GM19025 (cell line): ENCODE measurements at regions not wholly inside any gene's neighbourhood (a gene's known extent, or its start where the extent isn't known, plus 50 kb on each side); places are given as distances from the start of the nearest gene placed in this dataset.
"Not testable (repeated sequence)": the region's sequence is repeated elsewhere in the genome, so short reads cannot be mapped to it uniquely, and the experiment has no call there.

Source experiments
- ATAC-seq: cut with Tn5 transposase; IDR thresholded peaks from one replicate; pipeline ENCODE4 v1.9.1; 2021; ENCODE audit warnings: mild to moderate bottlenecking, low read depth, moderate library complexity; ENCODE audit not compliant: unreplicated experiment

DNA sequence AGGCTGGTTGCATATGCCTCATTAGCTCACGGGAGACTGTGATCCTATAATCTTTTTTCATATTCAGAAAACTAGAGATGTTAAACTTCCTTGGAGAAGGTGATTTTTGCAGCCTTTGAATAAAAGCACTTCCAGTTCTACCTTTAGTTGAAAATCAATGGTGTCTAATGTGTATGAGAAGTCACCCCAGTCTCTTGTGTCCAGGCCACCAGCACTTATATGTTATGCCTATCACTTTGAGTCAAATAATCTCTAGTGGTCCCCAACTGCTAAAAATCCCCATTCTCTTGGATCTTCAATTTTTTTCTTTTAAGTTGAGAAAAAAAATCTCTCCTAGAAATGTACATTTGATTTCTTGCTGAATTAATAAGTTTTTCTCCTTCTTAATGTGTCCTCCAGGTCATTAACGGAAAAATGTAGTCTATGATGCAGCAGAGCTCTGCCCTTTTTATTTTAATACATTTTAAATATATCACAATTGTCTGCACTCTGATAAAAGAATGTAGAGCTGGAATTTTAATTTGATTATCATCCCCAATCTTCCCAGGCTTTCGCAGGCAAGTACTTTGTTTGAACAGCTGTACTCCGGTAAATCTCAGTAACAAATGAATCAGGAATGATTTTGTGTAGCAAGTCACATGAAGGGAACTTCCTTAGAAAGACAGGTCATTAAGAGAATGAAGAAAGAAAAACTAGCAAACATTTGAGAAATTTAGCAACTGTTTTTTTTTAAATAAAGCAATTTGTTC is 147.0 kb downstream of the SOX4 start:
- no peak for ATAC-seq

DNA sequence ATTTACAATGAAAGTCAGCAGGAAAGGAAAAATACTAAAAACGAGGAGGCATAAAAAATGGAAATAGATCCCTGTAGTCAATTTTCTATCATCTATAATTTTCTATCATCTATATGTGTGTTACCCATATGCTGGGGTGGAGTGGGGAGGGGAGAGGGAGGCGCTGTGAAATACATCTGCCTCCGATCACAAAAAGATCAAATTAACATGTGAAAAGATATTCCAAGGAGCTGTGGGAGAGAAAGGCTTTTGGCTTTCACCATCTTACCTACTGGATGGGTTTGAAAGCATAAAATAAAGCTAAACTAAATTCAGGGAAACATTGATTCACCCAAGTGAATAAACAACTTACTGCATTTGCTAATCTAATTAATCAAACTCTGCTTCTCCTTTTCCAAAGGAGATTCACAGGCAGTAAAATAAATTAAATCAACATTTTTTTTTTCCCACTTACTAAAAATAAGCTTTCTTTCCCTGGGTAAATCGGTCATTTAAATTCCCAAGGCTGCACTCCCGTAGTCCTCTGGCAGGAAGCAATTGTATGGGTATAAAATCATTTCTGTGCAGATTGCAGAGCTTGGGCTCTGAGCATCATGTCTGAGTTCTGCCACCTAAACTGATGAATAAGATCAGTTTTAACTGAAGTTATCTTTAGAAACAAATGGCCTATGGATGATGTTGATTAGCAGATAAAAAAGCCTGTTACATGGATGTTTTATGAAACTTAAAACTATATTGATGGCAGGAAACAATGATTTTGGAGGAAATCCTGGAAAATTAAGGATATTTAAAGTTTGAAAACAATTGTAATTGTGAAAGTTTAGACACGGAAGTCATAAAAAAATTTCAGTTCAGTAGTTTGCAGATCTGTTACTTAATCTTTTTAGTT is 147.9 kb downstream of the SOX4 start:
- ATAC-seq = no peak

DNA sequence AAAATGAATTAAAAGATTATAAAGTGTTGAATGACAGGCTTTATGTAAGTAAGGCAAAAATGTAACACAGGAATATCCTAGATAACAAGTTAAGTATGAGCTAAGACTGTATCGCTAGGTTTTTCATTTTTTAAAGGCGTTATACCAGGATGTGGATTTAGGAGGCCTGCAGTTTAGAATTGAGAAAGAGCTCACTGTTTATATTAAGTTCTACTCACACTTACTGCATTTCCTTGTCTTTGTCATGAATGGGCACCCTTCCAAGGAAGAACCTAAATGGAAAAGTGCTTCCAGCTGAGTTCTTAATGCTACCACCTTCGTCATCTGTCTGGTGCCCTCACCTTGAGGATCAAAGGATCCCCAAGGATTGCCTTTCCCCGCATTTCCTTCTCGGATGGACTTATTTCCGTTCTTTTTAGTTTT is 148.7 kb downstream of the SOX4 start:
- no peak for ATAC-seq

DNA sequence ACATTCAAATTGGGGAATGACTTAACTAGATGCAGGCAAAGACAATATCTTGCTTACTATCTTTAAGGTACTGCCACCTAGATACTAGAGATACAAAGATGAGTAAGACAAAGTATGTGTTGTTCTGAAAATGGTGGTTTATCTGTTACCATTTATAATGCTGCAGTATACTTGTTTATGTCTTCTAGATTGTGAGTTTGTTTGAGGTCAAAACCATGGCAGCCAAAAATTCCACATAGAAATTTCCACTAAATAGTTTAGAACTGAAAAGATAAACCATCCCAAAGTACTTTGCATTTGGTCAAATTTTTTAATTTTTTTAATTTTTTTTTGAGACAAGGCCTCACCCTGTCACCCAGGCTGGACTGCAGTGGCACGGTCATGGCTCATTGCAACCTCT is 150.8 kb downstream of the SOX4 start:
- ATAC-seq = no peak

DNA sequence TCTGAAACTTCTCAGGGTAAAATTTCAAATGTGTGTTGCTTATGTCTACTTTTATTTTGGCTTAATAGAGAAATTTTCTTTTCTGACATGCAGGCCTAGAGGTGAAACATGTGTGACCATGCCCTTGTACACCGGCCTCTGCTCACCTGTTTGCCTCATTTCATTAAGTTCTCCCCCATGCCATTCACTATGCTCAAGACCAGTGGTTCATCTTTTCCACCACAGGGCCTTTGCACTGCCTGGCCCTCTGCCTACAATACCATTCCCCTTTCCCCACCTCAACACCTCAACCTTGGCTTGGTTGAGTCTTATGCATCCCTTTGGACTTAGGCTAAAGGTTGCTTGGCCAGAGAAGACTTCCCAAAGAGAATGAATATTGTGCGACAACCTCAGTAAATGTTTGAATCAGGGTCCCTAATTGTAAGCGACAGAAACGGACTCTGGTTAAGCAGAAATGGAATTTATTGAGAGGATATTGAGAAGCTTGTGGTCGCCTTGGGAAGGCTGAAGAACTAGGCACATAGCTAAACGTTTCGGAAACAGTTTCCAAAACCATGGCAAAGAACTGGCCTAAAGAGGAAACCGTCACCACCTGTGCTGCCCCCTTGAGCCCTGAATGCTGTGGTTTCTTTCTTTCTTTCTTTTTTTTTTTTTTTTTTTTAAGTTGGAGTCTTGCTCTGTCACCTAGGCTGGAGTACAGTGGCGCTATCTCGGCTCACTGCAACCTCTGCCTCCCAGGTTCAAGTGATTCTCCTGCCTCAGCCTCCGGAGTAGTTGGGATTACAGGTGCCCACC is 152.2 kb downstream of the SOX4 start:
- no peak for ATAC-seq

DNA sequence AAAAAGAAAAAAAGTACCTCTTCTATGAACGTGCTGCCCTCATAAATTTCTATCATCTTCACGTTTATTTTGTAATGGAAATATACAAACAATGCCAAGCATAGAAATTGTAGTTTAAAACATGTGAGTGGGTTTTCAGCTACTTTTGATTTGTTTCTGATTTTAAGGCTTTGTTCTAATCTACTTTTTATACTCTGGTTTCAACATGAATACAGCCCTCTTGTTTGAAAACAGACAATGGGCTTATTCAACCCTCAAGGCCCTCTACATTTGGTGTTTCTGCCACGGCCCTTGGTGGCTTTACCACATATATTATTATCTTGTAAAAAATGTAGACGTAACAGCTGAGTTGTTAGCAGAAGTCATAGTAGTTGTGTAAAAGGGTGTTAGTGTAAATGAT is 153.9 kb downstream of the SOX4 start:
- ATAC-seq = no peak

DNA sequence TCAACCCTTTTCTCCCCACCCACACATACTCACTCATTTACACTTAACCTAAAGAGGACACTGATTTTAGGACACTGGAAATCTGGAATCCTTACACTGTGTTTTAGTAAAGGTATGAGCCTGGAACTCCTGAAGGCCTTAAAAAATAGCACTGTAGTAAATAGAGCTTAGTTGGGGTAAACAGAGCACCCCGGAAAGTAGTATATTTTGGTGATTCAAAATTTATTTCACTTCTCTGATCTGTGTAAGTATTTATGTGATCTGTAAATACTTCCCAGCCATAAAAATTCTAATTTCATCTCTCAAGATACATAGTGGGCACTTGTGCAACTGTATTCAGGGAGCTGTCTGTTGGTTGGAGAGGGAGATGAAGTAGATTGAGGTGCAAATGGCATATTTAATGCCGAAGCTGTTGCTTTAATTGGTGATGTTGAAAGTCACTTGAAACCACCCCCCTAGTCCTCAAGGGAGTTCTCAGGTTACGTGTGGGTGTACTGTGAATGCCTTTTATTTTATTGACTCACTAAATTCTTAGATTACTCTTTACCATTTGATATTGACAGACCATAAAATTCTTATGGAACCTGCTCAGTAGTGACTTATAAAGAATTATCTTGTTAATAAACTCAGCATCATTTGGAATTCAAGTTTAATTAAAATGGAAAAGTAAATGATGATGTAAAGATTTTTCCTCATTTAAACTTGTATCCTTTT is 154.9 kb downstream of the SOX4 start:
- ATAC-seq = no peak

DNA sequence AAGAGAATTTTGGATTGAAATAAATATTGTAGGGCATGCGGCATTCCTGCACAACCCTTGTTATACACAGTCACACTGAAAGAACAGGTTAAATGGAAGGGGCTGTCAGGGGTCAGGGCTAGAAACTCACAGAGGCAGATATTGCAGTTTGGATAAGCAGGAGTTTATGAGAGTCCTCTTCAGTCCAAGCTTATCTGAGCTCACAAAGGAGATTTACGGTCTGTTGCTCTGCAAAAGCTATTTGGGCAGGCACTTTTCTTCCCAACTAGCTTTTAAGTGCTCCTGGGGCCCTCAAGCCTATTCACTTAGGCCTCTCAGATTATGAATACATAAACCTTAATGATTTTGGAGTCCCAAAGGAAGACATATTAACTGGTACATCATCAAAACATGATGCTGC is 156.2 kb downstream of the SOX4 start:
- no peak for ATAC-seq

DNA sequence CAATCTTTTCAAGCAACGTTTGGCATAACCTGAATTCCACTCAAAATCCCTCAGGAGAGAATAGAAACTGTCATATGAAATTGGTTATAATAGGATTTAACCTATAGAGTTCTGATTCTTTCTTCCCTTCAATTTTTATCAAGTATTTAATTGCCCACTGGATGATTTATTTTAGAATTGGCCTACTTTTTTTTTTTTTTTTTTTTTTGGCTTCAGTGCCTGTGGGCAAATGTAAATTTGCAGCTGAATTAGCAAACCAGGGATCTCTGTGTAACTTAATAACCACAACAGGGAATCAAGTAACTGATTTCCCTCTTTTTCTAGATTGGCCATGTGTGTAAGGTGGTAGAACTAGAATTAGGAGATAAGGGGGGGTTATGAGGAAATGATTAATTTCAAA is 157.0 kb downstream of the SOX4 start:
- ATAC-seq = no peak

DNA sequence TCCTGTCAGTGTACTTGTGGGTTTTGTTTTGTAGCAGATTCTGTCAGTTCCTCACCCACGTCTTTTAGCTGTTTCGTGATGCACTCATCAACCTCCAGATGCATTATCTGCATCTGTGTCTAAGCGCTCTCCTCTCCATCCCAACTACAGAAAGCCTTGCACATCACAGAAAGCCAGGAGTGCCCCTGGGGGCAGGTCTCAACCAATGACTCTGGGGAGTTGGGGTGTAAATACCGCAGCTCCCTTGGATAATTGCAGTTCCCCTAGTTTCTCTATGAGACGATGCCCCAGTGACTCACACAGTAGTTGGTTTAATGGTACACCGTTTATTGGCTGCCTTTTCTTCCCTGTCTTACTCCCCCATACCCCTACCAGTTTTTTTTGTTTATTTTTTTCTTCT is 158.1 kb downstream of the SOX4 start:
- no peak for ATAC-seq

DNA sequence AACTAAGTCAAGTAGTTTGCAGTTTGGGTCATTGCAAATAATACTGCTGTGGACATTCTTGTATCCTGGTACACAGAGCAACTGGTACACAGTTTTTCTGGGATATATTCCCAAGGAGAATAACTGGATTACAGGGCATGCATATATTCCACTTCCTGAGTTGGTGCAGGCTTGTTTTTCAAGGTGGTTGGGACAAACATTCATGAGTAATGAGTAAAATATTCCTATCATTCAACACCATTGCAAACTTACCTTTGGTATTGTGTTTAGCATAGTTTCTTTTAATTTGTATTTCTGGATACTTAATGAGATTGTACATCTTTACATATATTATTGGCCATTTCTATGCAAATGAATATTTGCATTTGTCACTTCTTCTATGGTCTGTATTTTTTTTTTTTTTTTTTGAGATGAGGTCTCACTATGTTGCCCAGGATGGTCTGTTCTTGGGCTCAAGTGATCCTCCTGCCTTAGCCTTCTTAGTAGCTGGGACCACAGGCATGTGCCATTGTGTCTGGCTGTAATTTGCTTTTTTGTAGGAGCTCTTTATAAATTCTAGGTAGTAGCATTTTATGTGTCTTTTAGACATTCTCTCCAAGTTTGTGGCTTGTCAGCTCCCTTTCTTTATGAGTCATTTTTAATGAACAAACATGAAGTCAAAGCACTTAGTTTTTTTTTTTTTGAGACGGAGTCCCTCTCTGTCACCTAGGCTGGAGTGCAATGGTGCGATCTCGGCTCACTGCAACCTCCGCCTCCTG is 158.7 kb downstream of the SOX4 start:
- ATAC-seq = no peak

DNA sequence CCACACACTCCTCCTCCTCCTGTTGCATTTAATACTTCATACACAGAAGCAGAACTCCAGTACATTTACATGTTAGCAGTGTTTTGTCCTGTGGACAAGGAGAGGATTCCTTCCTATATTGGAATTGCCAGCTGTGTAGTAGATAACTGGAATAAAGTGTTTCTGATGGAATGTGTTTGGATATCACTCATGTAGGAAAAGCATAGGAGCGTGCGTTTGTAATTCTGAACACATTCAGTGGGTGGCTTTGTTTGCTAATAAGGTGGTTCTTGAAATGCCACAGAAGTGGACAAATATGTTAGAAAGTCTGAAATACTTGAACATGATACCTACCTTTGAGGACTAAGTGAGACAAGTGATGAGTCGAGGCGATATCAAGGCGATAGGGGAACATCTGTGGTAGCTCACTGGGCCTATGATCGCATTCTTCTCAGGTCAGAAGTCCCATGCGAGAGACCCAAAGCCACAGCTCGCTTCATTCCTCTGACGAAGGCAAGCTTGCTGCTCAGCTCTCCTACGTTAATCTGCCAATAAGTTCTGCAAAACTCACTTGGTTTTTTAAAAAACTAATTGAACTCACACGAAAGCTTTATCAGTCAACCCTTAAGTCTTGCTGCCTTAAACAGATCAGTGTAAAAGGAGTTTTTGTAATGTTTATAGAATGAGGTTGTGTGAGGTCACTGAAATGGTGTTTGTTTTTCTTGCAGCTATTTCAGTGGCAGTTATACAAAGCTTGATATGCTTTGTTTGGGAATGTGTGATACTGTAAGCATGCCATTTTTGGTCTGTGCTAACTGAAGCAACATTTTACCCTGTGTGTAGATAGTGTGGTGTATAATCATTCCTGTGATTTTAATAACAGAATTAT is 159.9 kb downstream of the SOX4 start:
- ATAC-seq = no peak

DNA sequence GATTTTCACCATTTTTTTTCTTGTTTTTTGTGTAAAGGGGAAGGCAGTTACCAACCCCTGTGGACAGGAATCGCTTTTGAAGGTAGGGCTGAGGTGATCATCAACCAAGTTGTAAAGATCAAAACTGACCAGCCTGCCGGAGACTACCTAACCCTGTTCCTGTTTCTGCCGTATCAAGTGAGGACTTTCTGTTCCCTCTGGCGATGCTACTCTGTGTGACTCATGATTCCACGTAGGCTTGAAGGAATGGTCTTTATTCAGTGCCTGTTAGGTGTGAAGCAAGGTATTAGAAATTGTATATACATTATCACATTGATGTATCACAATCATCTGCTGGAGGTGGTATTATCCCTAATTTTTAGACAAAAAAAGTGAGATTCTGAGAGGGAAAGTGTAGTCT is 161.3 kb downstream of the SOX4 start:
- ATAC-seq = no peak

DNA sequence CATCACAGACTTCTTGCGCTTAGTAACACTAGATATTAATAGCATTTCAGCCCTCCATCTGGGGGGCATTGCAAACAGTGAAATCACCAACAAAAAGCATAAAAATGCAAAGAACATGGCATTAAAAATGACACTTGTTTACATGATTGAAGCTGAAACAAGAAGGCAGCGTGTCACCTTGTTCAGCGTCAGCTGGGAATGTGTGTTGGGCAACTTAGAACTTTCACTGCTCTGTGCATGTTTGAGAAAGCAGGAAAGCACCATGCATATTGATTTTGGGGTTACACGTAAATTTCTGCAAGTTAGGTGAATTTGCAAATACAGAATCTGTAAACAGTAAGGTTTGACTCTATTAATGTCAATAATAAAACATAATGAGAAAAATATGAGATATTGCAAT is 162.9 kb downstream of the SOX4 start:
- ATAC-seq = no peak

DNA sequence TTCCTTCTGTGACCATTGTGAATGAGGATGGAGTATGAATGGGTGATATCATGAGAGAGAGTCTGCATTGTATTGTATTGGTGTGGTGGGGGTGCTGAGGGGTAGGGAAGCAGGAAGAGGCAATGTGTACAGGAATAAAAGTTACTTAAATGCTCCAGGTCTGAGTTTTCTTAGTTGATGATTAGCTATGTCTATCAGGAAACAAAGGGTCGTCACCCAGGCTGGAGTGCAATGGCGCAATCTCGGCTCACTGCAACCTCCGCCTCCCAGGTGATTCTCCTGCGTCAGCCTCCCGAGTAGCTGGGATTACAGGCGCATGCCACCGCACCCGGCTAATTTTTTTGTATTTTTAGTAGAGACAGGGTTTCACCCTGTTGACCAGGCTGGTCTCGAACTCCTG is 163.8 kb downstream of the SOX4 start:
- ATAC-seq = not testable (repeated sequence)

DNA sequence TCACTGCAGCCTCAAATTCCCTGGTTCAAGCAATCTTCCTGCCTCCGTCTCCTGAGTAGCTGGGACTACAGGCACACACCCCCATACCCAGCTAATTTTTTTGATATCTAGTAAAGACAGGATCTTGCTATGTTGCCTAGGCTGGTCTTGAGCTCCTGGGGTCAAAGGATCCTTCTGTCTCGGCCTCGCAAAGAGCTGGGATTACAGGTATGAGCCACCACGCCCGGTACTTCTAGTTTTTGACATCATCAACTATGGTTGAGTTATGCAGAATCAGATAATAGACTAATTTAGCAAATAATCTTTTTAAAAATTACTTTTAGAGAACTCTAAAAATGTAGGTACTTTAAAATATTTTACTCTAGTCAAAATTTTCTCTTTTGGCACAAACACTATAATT is 166.2 kb downstream of the SOX4 start:
- no peak for ATAC-seq

DNA sequence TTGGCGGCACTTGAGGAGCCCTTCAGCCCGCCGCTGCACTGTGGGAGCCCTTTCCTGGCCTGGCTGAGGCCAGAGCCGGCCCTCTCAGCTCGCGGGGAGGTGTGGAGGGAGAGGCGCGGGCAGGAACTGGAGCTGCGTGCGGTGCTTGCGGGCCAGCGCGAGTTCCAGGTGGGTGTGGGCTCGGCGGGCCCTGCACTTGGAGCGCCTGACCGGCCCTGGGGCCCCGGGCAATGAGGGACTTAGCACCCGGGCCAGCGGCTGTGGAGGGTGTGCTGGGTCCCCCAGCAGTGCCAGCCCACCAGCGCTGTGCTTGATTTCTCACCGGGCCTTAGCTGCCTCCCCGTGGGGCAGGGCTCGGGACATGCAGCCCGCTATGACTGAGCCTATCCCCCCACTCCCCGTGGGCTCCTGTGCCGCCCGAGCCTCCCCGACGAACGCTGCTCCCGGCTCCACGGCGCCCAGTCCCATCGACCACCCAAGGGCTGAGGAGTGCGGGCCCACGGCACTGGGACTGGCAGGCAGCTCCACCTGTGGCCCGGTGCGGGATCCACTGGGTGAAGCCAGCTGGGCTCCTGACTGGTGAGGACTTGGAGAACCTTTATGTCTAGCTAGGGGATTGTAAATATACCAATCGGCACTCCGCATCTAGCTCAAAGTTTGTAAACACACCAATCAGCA is 167.6 kb downstream of the SOX4 start:
- ATAC-seq = not testable (repeated sequence)

DNA sequence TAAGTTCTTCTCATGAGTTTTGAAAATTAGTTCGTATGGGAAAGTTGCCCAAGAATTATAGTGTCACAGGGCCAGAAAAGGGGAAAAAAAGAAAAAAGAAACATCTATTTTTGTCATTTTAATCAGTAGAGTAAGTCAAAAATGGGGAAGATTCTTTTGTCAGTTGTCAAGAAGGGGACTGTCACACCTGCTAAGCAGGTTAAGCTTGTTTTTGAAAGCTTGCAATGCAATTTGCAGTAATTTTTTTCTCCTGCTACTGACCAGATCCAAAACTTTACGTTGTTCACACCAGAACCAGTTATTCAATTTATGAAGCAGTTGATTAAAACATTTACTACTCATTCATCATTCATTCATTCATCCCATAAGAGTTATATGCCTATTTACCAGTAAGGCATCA is 171.4 kb downstream of the SOX4 start:
- ATAC-seq = no peak
